ENCODE measurements at regions not wholly inside any gene's neighbourhood (a gene's known extent, or its start where the extent isn't known, plus 50 kb on each side); places are given as distances from the start of the nearest gene placed in this dataset.

- H3K9me3 ChIP-seq (ENCODE audit: insufficient read depth, low read length): no peaks in the 10 kb centered on the region
- no peak overlapping the region for H2AFZ ChIP-seq (ENCODE audit: low read depth, low read length)
- no peak overlapping the region for H3K9ac ChIP-seq (ENCODE audit: low read length)
- H3K79me2 ChIP-seq (ENCODE audit: low read length): no peaks in the 10 kb centered on the region
- no peaks in the 10 kb centered on the region for H4K20me1 ChIP-seq (ENCODE audit: insufficient read depth, low read length)
- no peak overlapping the region for H3K4me3 ChIP-seq (ENCODE audit: low read length)
- H3K4me1 ChIP-seq (ENCODE audit: low read length): peaks cover 11% of the 10 kb centered on the region
- no peak overlapping the region for H3K4me2 ChIP-seq (ENCODE audit: low read length)
- TF ChIP-seq, protein P1, sequence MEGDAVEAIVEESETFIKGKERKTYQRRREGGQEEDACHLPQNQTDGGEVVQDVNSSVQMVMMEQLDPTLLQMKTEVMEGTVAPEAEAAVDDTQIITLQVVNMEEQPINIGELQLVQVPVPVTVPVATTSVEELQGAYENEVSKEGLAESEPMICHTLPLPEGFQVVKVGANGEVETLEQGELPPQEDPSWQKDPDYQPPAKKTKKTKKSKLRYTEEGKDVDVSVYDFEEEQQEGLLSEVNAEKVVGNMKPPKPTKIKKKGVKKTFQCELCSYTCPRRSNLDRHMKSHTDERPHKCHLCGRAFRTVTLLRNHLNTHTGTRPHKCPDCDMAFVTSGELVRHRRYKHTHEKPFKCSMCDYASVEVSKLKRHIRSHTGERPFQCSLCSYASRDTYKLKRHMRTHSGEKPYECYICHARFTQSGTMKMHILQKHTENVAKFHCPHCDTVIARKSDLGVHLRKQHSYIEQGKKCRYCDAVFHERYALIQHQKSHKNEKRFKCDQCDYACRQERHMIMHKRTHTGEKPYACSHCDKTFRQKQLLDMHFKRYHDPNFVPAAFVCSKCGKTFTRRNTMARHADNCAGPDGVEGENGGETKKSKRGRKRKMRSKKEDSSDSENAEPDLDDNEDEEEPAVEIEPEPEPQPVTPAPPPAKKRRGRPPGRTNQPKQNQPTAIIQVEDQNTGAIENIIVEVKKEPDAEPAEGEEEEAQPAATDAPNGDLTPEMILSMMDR (IDR thresholded peaks at IDR 0.05; ENCODE audit: low read depth, low read length): no peak
- TF ChIP-seq EZH2phosphoT487 (IDR thresholded peaks at IDR 0.05; ENCODE audit: low read depth): no peak
- 0 out of 2 replicates have a peak, but pooled peaks cover 7% of the 10 kb centered on the region for H3K27me3 ChIP-seq (ENCODE audit: low read depth, low read length)
- no peak overlapping the region for H3K27ac ChIP-seq (ENCODE audit: low read length)
- H3K36me3 ChIP-seq (replicated peaks; ENCODE audit: low read depth, low read length): no peaks in the 10 kb centered on the region
These were observed 238.5 kb downstream of the GALR1 start for GRCh38 chr18:77487951-77488740.

DNA sequence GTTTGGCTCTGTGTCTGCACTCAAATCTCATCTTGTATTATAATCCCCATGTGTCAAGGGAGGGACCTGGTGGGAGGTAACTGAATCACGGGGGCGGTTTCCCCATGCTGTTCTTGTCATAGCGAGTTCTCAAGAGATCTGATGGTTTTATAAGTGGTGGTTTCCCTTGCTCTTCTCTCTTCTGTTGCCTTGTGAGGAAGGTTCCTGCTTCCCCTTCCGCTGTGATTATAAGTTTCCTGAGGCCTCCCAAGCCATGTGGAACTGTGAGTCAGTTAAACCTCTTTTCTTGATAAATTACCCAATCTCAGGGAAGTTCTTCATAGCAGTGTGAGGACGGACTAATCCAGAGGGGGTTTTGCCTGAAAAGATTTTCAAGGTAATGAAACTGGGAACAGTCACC lies 245.4 kb downstream of the GALR1 start:
- Histone ChIP-seq H3K36me3 (replicated peaks; ENCODE audit: low read depth, low read length) (no peaks in the 10 kb centered on the region), H3K4me2 (ENCODE audit: low read length) (no peak overlapping the region), H4K20me1 (ENCODE audit: insufficient read depth, low read length) (no peaks in the 10 kb centered on the region), H3K9ac (ENCODE audit: low read length) (no peak overlapping the region), H3K4me1 (ENCODE audit: low read length) (no peaks in the 10 kb centered on the region), H3K9me3 (ENCODE audit: insufficient read depth, low read length) (no peaks in the 10 kb centered on the region), H3K27ac (ENCODE audit: low read length) (no peak overlapping the region), H3K79me2 (ENCODE audit: low read length) (no peaks in the 10 kb centered on the region), H2AFZ (ENCODE audit: low read depth, low read length) (no peak overlapping the region), H3K27me3 (ENCODE audit: low read depth, low read length) (no peaks in the 10 kb centered on the region), H3K4me3 (ENCODE audit: low read length) (no peak overlapping the region)
- TF ChIP-seq, protein P1 (IDR thresholded peaks at IDR 0.05; ENCODE audit: low read depth, low read length): no peak
- no peak for TF ChIP-seq EZH2phosphoT487 (IDR thresholded peaks at IDR 0.05; ENCODE audit: low read depth)

GRCh38 chr18:77495982-77496690 lies 246.5 kb downstream of the GALR1 start:
- no peak overlapping the region for H3K9ac ChIP-seq (ENCODE audit: low read length)
- H3K4me2 ChIP-seq (ENCODE audit: low read length): no peak overlapping the region
- no peaks in the 10 kb centered on the region for H3K4me1 ChIP-seq (ENCODE audit: low read length)
- H3K27me3 ChIP-seq (ENCODE audit: low read depth, low read length): no peaks in the 10 kb centered on the region
- TF ChIP-seq EZH2phosphoT487 (IDR thresholded peaks at IDR 0.05; ENCODE audit: low read depth): no peak
- TF ChIP-seq, protein P1 (IDR thresholded peaks at IDR 0.05; ENCODE audit: low read depth, low read length): no peak
- no peaks in the 10 kb centered on the region for H4K20me1 ChIP-seq (ENCODE audit: insufficient read depth, low read length)
- H3K4me3 ChIP-seq (ENCODE audit: low read length): no peak overlapping the region
- no peak overlapping the region for H2AFZ ChIP-seq (ENCODE audit: low read depth, low read length)
- no peaks in the 10 kb centered on the region for H3K36me3 ChIP-seq (replicated peaks; ENCODE audit: low read depth, low read length)
- H3K79me2 ChIP-seq (ENCODE audit: low read length): no peaks in the 10 kb centered on the region
- H3K27ac ChIP-seq (ENCODE audit: low read length): no peak overlapping the region
- no peaks in the 10 kb centered on the region for H3K9me3 ChIP-seq (ENCODE audit: insufficient read depth, low read length)

GRCh38 chr18:77501266-77501665 lies 251.6 kb downstream of the GALR1 start:
- Histone ChIP-seq H3K9me3 (ENCODE audit: insufficient read depth, low read length) (no peaks in the 10 kb centered on the region), H3K27me3 (ENCODE audit: low read depth, low read length) (no peaks in the 10 kb centered on the region), H3K79me2 (ENCODE audit: low read length) (no peaks in the 10 kb centered on the region)

More at GRCh38 chr18:77501266-77501665, 251.6 kb downstream of the GALR1 start:
- H3K4me3 ChIP-seq (ENCODE audit: low read length): no peak overlapping the region
- no peak for TF ChIP-seq EZH2phosphoT487 (IDR thresholded peaks at IDR 0.05; ENCODE audit: low read depth)
- TF ChIP-seq, protein P1 (IDR thresholded peaks at IDR 0.05; ENCODE audit: low read depth, low read length): no peak
- H3K27ac ChIP-seq (ENCODE audit: low read length): no peak overlapping the region
- H2AFZ ChIP-seq (ENCODE audit: low read depth, low read length): no peak overlapping the region
- H3K4me1 ChIP-seq (ENCODE audit: low read length): no peaks in the 10 kb centered on the region
- no peaks in the 10 kb centered on the region for H4K20me1 ChIP-seq (ENCODE audit: insufficient read depth, low read length)
- H3K36me3 ChIP-seq (replicated peaks; ENCODE audit: low read depth, low read length): no peaks in the 10 kb centered on the region
- no peak overlapping the region for H3K9ac ChIP-seq (ENCODE audit: low read length)
- no peak overlapping the region for H3K4me2 ChIP-seq (ENCODE audit: low read length)
